BLaER1 (cell line): ENCODE measurements at regions not wholly inside any gene's neighbourhood (a gene's known extent, or its start where the extent isn't known, plus 50 kb on each side); places are given as distances from the start of the nearest gene placed in this dataset.

Experiments used
- H3K27ac ChIP-seq: shearing (Covaris generic); formaldehyde crosslinking; 2 replicates; pipeline ENCODE4 v1.8.1; 2022
- H3K27me3 ChIP-seq: shearing (Covaris generic); formaldehyde crosslinking; 2 replicates; pipeline ENCODE4 v1.8.1; 2022
- H3K36me3 ChIP-seq: shearing (Covaris generic); formaldehyde crosslinking; 2 replicates; pipeline ENCODE4 v1.8.1; 2022
- H3K4me1 ChIP-seq: shearing (Covaris generic); formaldehyde crosslinking; 2 replicates; pipeline ENCODE4 v1.8.1; 2022
- H3K4me2 ChIP-seq: shearing (Covaris generic); formaldehyde crosslinking; 2 replicates; pipeline ENCODE4 v1.8.1; 2022
- H3K4me3 ChIP-seq: shearing (Covaris generic); formaldehyde crosslinking; 2 replicates; pipeline ENCODE4 v1.8.1; 2022
- H3K9ac ChIP-seq: shearing (Covaris generic); formaldehyde crosslinking; 2 replicates; pipeline ENCODE4 v1.8.1; 2022
- H3K9me3 ChIP-seq: shearing (Covaris generic); formaldehyde crosslinking; 2 replicates; pipeline ENCODE4 v1.8.1; 2022
- H4K20me1 ChIP-seq: shearing (Covaris generic); formaldehyde crosslinking; 2 replicates; pipeline ENCODE4 v1.8.1; 2022
- Cebpa-rat ChIP-seq: shearing (Covaris generic); IDR thresholded peaks from 2 replicates; pipeline ENCODE4 v1.8.1; 2022

DNA sequence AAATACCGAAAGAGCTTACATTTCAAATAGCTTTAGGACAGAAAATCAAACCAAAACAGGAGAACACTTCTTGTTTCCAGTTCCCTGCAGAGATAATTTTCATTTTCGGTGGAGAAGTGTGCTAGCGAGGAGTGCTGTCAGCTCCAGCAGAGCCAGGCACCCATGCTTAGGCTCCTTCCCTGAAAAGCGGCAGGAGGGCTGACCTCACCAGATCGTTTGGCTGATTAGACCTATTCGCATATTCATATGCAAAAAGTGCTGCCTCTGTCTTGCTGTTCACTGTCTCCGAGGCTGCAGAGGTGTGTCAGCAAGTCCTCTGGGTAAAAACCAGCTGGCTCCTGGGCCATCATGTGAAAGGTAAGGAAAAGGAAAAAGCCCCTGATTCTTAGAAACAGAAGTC lies 225.8 kb upstream of the COPS8 start:
- Histone ChIP-seq H3K36me3 (no peaks in the 10 kb centered on the region), H3K27ac (no peak overlapping the region), H3K4me1 (no peaks in the 10 kb centered on the region), H3K27me3 (no peaks in the 10 kb centered on the region), H3K4me3 (no peak overlapping the region), H3K9ac (no peak overlapping the region), H4K20me1 (no peaks in the 10 kb centered on the region), H3K9me3 (peaks cover 15% of the 10 kb centered on the region), H3K4me2 (no peak overlapping the region)
- no peak for TF ChIP-seq Cebpa-rat

DNA sequence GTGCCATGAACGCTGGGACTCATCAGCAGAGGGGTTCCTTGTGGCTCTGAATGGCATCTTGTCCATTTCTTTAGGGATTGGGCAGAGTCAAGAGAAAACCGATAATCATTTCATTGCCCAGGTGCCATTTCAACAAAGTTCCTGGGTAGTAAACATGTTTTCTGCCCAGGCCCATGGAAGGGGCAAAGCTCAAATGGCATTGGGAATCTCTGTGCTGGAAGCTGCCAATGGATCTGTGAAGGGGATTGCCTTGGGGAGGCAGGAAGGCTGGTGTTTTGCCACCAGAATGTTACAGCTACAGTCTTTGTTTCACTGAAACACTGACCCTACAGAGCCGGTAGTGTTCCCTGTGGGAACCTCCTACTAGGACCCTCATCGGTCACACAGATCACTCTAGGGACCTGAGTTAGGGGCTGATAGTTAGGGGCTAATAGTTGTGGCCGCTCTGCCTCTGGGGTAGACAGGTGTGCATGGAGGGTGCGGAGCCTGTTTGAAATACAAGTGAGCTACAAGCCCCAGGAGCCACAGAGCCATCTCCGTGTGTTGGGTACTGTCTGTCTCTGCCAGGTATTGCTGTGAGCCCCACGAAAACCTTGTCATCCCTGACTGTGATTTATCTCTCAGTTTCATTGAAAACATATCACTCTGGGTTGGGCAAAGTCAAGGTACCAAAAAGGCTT lies 224.4 kb upstream of the COPS8 start:
- Histone ChIP-seq H3K4me1 (no peaks in the 10 kb centered on the region), H3K9me3 (peaks cover 29% of the 10 kb centered on the region), H3K9ac (no peak overlapping the region), H3K4me2 (no peak overlapping the region), H4K20me1 (no peaks in the 10 kb centered on the region), H3K4me3 (no peak overlapping the region), H3K27me3 (no peaks in the 10 kb centered on the region), H3K36me3 (no peaks in the 10 kb centered on the region), H3K27ac (no peak overlapping the region)
- TF ChIP-seq Cebpa-rat: no peak

DNA sequence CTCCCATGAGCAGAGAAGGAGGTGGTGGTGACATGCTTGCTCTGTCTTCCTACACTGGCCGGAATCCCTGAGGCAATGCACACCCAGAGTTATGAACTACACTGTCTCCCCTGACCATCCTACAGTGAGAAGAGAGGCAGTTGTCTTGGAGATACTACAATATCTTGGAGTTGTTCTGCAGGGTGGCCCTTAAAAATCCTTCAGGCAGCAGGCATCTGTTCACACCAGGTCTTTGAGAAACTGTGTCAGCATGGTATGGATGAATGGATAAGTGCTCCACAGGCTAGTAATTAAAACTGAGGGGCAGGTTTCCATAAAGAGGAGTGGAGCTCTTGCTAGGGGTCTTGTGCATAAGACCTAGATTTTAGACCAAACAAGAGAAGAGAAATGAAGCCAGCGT lies 223.7 kb upstream of the COPS8 start:
- no peaks in the 10 kb centered on the region for H3K36me3 ChIP-seq
- no peaks in the 10 kb centered on the region for H4K20me1 ChIP-seq
- no peak overlapping the region for H3K27ac ChIP-seq
- no peak overlapping the region for H3K4me3 ChIP-seq
- no peaks in the 10 kb centered on the region for H3K4me1 ChIP-seq
- peaks cover 33% of the 10 kb centered on the region for H3K9me3 ChIP-seq
- no peak overlapping the region for H3K9ac ChIP-seq
- TF ChIP-seq Cebpa-rat: no peak
- no peaks in the 10 kb centered on the region for H3K27me3 ChIP-seq
- H3K4me2 ChIP-seq: no peak overlapping the region

DNA sequence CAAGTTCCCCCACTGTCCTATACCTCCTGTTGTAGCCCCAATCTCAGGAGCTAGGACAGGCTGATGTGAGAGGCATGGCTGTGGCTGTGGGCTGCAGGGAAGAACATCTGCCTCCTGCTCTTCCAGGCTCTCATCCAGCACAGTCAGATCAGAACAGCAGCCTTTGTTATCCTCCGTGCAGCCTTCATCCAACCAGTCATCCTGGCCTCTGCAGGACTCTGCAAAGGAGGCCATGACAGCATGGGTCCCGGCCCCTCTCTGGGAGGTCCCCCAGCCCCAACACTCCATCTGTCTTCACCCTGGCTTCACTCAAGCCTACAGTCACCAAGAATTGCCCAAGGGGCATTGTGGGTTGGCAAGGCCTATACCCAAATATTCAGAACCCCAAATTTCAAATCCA lies 223.2 kb upstream of the COPS8 start:
- H3K4me1 ChIP-seq: no peaks in the 10 kb centered on the region

DNA sequence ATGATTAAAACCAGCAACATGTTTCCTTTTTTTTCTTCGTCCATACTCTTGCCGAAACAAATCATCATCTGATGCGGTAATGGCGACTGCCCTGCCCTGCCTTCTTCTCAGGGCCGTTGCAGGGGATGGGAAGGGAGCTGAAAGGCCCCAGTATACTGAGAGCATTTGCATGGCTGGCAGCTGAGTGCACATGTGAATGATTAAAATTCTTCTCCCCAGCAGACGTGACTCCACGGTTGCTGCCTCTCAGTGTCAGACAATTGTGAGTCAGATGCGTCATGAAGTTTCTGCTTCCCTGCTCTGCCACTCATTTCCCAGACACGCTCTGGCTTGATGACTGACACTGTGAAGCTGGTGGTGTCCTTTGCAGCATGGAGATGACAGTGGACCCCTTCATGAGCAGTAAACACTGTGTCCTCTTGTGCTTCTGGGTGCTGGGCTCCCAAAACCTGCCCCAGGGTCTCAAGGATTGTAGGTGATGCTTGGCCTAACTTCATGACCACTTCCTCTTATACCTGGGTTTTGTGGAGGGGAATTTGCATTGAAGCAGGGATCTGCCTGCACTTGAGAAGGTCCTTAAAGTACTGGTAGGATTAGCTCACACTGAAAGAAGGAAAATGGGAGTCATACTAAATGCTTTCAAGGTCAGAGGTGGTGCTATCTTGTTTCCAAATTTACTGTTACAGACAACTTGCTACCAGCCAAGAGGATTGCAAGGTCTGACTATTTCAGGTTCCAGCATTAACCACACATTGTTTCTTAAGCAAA lies 222.5 kb upstream of the COPS8 start:
- Histone ChIP-seq H3K36me3 (no peaks in the 10 kb centered on the region), H3K9me3 (peaks cover 40% of the 10 kb centered on the region), H3K27me3 (no peaks in the 10 kb centered on the region), H4K20me1 (no peaks in the 10 kb centered on the region), H3K9ac (no peak overlapping the region), H3K27ac (no peak overlapping the region), H3K4me3 (no peak overlapping the region), H3K4me1 (no peaks in the 10 kb centered on the region), H3K4me2 (no peak overlapping the region)
- TF ChIP-seq Cebpa-rat: no peak

More for the DNA sequence above, 223.2 kb upstream of the COPS8 start:
- Histone ChIP-seq H3K4me3 (no peak overlapping the region), H3K9ac (no peak overlapping the region), H3K27ac (no peak overlapping the region), H3K27me3 (no peaks in the 10 kb centered on the region), H4K20me1 (no peaks in the 10 kb centered on the region), H3K9me3 (peaks cover 37% of the 10 kb centered on the region), H3K36me3 (no peaks in the 10 kb centered on the region), H3K4me2 (no peak overlapping the region)
- TF ChIP-seq Cebpa-rat: no peak

DNA sequence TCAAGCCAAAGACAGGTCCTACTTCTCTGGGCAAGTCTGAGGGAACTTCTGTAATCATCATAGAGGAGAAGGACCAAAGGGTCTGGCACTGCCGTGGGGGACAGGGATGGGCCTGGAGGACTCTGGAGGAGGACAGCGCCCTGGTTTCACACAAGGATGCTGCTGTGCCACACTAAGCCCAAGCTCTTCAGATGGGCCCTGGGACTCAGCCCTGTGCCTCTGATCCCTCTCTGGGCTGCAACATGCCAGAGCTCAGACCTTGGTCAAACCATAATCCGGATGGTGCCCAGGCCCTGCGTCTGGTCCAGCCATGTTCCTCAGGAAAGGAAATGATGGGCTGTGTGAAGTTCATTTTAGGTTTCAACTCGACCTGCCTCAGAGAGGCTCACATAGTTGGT lies 222.0 kb upstream of the COPS8 start:
- no peaks in the 10 kb centered on the region for H3K4me1 ChIP-seq
- no peak overlapping the region for H3K4me2 ChIP-seq
- H3K27me3 ChIP-seq: no peaks in the 10 kb centered on the region
- no peak overlapping the region for H3K27ac ChIP-seq
- H3K9me3 ChIP-seq: peaks cover 40% of the 10 kb centered on the region
- H3K4me3 ChIP-seq: no peak overlapping the region
- H3K36me3 ChIP-seq: no peaks in the 10 kb centered on the region
- no peak overlapping the region for H3K9ac ChIP-seq
- no peaks in the 10 kb centered on the region for H4K20me1 ChIP-seq
- TF ChIP-seq Cebpa-rat: no peak

DNA sequence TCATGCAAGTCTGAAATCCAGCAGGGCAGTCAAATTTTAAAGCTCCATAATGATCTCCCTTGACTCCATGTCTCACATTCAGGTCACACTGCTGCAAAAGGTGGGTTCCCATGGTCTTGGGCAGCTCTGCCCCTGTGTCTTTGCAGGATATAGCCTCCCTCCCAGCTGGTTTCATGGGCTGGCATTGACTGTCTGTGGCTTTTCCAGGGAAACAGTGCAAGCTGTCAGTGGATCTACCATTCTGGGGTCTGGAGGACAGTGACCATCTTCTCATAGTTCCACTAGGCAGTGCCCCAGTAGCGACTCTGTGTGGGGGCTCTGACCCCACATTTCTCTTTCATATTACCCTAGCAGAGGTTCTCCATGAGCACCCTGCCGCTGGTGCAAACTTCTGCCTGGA lies 220.6 kb upstream of the COPS8 start:
- H3K27me3 ChIP-seq: no peaks in the 10 kb centered on the region
- peaks cover 40% of the 10 kb centered on the region for H3K9me3 ChIP-seq
- H3K36me3 ChIP-seq: no peaks in the 10 kb centered on the region
- no peaks in the 10 kb centered on the region for H4K20me1 ChIP-seq
- no peaks in the 10 kb centered on the region for H3K4me1 ChIP-seq
- H3K4me2 ChIP-seq: no peak overlapping the region
- TF ChIP-seq Cebpa-rat: no peak
- H3K4me3 ChIP-seq: no peak overlapping the region
- no peak overlapping the region for H3K27ac ChIP-seq
- no peak overlapping the region for H3K9ac ChIP-seq

DNA sequence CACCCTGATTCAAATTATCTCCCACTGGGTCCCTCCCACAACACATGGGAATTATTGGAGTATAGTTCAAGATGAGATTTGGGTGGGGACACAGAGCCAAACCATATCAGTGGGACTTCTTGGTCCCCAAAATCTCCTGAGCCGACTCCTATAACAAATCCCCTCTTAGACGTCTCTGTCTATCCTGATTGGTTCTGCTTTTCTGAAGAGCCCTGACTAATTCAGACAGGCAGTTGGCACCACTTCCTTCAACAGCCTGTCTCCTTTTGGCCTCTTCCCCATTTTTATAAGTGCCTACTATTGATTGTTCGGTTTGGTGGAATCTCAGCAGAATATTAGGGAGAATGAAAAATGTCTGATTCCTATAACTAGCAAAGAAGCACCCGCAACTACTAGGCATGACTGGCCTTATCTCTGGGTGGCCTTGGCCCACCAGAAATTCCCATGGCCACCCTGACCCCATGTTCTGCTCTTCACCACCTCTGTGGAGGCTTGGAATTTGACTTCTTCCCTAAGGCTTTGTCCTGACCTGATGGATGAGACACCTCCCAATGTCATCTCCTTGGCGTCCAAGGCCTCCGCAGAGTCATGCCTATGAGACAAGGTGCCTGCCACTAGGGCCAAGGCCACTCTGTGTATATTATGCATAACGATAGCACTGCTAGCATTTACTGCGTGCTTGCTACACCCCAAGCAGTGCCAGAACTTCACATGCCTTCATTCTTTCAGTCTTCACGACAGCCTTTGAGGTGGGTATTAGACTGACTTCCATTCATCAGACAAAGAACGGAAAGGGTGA lies 218.9 kb upstream of the COPS8 start:
- no peak for TF ChIP-seq Cebpa-rat
- H3K4me1 ChIP-seq: peaks cover 15% of the 10 kb centered on the region
- H3K9ac ChIP-seq: no peak overlapping the region
- H3K27ac ChIP-seq: no peak overlapping the region
- no peak overlapping the region for H3K4me2 ChIP-seq
- no peaks in the 10 kb centered on the region for H3K36me3 ChIP-seq
- H3K4me3 ChIP-seq: no peak overlapping the region
- no peaks in the 10 kb centered on the region for H4K20me1 ChIP-seq
- H3K9me3 ChIP-seq: peaks cover 40% of the 10 kb centered on the region
- no peaks in the 10 kb centered on the region for H3K27me3 ChIP-seq

DNA sequence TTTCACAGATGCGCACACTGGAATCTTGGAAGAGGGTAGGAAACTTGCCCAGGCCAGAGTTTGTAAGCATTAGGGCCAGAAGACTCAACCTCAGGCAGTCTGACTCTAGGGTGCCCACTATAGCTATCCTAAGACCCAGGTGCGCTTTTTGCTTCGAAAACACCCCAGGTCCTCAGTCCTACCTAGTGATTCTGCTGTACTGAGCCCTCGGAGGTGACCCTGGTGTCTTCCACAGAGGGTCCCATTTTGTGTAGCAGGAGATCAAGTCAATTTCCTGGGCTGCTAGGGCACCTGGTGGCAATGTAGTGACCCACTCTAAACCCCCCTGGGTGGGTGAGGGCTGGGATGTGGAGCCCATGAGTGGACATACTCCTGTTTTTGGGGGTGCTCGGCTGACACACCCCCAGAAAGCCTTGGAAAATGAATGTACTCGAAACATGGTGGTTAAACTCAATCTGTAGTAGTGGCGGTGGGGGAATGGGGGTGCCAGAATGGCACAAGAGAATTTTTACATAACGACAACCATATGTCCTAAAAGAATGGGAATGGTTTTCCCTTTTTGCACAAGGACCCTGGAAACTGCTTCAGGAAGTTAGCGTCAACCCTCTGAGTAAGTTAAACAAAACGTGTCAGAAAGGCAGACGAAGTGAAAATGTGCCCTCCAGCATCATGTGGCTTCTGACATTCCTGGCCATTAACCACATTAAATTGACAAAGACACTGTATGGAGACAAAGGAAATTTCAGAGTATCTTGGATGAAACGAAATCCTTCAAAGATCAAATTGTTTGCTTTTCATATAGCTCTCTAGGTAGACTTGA lies 218.0 kb upstream of the COPS8 start:
- Histone ChIP-seq H3K9me3 (peaks cover 40% of the 10 kb centered on the region), H3K4me3 (no peak overlapping the region), H3K27me3 (no peaks in the 10 kb centered on the region), H3K9ac (no peak overlapping the region), H4K20me1 (no peaks in the 10 kb centered on the region), H3K4me2 (no peak overlapping the region), H3K4me1 (peaks cover 24% of the 10 kb centered on the region), H3K27ac (no peak overlapping the region), H3K36me3 (no peaks in the 10 kb centered on the region)
- TF ChIP-seq Cebpa-rat: no peak
